ENCODE measurements at regions not wholly inside any gene's neighbourhood (a gene's known extent, or its start where the extent isn't known, plus 50 kb on each side); places are given as distances from the start of the nearest gene placed in this dataset.

GRCh38 chr5:135196483-135196882, 162.5 kb upstream of the PITX1 start:
- H3K4me2 ChIP-seq: no peak overlapping the region
- H3K27me3 ChIP-seq (ENCODE audit: insufficient read depth): no peaks in the 10 kb centered on the region
- no peaks in the 10 kb centered on the region for H3K79me2 ChIP-seq (ENCODE audit: insufficient read depth)
- peaks cover 3% of the 10 kb centered on the region for H3F3A ChIP-seq (replicated peaks; ENCODE audit: insufficient read depth)
- H3K36me3 ChIP-seq (replicated peaks in 1 of 2; ENCODE audit: control insufficient read depth in 1 of 2, insufficient read depth in 2 of 2, low read length in 1 of 2): no peaks in the 10 kb centered on the region
- DNase-seq: no peak
- H3K9me3 ChIP-seq: no peaks in the 10 kb centered on the region
- TF ChIP-seq REST (IDR thresholded peaks at IDR 0.05; ENCODE audit: low read depth, low read length) (no peak), YY1 (IDR thresholded peaks at IDR 0.05; ENCODE audit: low read depth) (no peak), EZH2phosphoT487 (IDR thresholded peaks at IDR 0.05; ENCODE audit: borderline replicate concordance, low read depth) (no peak), POLR2AphosphoS5 (IDR thresholded peaks at IDR 0.05; ENCODE audit: low read depth, low read length) (no peak), FOSL2 (IDR thresholded peaks at IDR 0.05; ENCODE audit: borderline replicate concordance, low read depth) (no peak), SIN3A (IDR thresholded peaks at IDR 0.05; ENCODE audit: borderline replicate concordance, low read depth, low read length) (no peak), PBX3 (IDR thresholded peaks at IDR 0.05) (no peak), GATA2 (CRISPR knock-in tag; IDR thresholded peaks at IDR 0.05) (no peak), FOXJ3 (CRISPR knock-in tag; IDR thresholded peaks at IDR 0.05) (no peak), RXRA (IDR thresholded peaks at IDR 0.05; ENCODE audit: borderline replicate concordance, low read depth) (no peak), TAF1 (IDR thresholded peaks at IDR 0.05; ENCODE audit: borderline replicate concordance, low read depth, low read length) (no peak), MEF2A (IDR thresholded peaks at IDR 0.05; ENCODE audit: borderline replicate concordance, low read depth) (no peak)
- no peak overlapping the region for H3K4me3 ChIP-seq (ENCODE audit: low read depth in 2 of 2, low read length in 1 of 2)
- no peaks in the 10 kb centered on the region for H4K20me1 ChIP-seq (ENCODE audit: insufficient read depth)
- no peak overlapping the region for H2AFZ ChIP-seq (ENCODE audit: low read depth)
- no peaks in the 10 kb centered on the region for H3K9me2 ChIP-seq
- H3K27ac ChIP-seq (ENCODE audit: low read depth in 2 of 2, low read length in 1 of 2): no peak overlapping the region
- ChIA-PET POLR2A (no interaction called here), CTCF (interaction anchor here (0.7 kb wide), 1 partner anchor 149 kb away, joined by 3 read pairs; no protein-coding TSS in a partner anchor)
- 7% methylated on average over 1 of the region's 1 CpG for WGBS (ENCODE audit: low lambda C conversion rate)
- H3K4me1 ChIP-seq (ENCODE audit: control insufficient read depth in 1 of 2, insufficient read depth in 2 of 2, low read depth in 1 of 2, low read length in 1 of 2): peaks cover 0 to 1% of the 10 kb centered on the region in 2 experiments; a peak in 1 of 4 replicates
- H3K9ac ChIP-seq: no peak overlapping the region

- no peaks in the 10 kb centered on the region for H3K79me2 ChIP-seq (ENCODE audit: insufficient read depth)
- no peaks in the 10 kb centered on the region for H3K36me3 ChIP-seq (replicated peaks in 1 of 2; ENCODE audit: control insufficient read depth in 1 of 2, insufficient read depth in 2 of 2, low read length in 1 of 2)
- ChIA-PET POLR2A (no interaction called here), CTCF (interaction anchor here (0.7 to 2.0 kb wide), 4 partner anchors 8 to 134 kb away, joined by 3 to 7 read pairs (median 4); no protein-coding TSS in a partner anchor)
- no peaks in the 10 kb centered on the region for H3K9me2 ChIP-seq
- no peaks in the 10 kb centered on the region for H4K20me1 ChIP-seq (ENCODE audit: insufficient read depth)
- no peak overlapping the region for H3K4me3 ChIP-seq (ENCODE audit: low read depth in 2 of 2, low read length in 1 of 2)
- H3K4me2 ChIP-seq: no peak overlapping the region
- H3K27me3 ChIP-seq (ENCODE audit: insufficient read depth): no peaks in the 10 kb centered on the region
- no peaks in the 10 kb centered on the region for H3K9me3 ChIP-seq
- H2AFZ ChIP-seq (ENCODE audit: low read depth): no peak overlapping the region
- TF ChIP-seq USF1 (IDR thresholded peaks at IDR 0.05; ENCODE audit: borderline replicate concordance, low read depth) (no peak), JUND (IDR thresholded peaks at IDR 0.05) (no peak), GABPA (IDR thresholded peaks at IDR 0.05; ENCODE audit: low read depth) (no peak), ZBTB33 (IDR thresholded peaks at IDR 0.05; ENCODE audit: borderline replicate concordance, low read depth) (no peak)
- peaks cover 0 to 7% of the 10 kb centered on the region in 2 experiments; a peak in 1 of 4 replicates for H3K4me1 ChIP-seq (ENCODE audit: control insufficient read depth in 1 of 2, insufficient read depth in 2 of 2, low read depth in 1 of 2, low read length in 1 of 2)
- H3F3A ChIP-seq (replicated peaks; ENCODE audit: insufficient read depth): peaks cover 3% of the 10 kb centered on the region
- no peak for DNase-seq
- WGBS (ENCODE audit: low lambda C conversion rate): 94% methylated on average over 3 of the region's 3 CpGs
- H3K27ac ChIP-seq (ENCODE audit: low read depth in 2 of 2, low read length in 1 of 2): no peak overlapping the region
- H3K9ac ChIP-seq: no peak overlapping the region
Measured at GRCh38 chr5:135195270-135195608, 161.2 kb upstream of the PITX1 start.
